HG03432 (cell line): ENCODE measurements at regions not wholly inside any gene's neighbourhood (a gene's known extent, or its start where the extent isn't known, plus 50 kb on each side); places are given as distances from the start of the nearest gene placed in this dataset.

ENCODE experiments used
- ATAC-seq: cut with Tn5 transposase; IDR thresholded peaks from one replicate; pipeline ENCODE4 v1.9.1; 2021; ENCODE audit warnings: mild to moderate bottlenecking, moderate library complexity; ENCODE audit not compliant: unreplicated experiment

GRCh38 chr4:149136951-149137620, 678.6 kb downstream of the IQCM start:
- ATAC-seq, result no peak

- no peak for ATAC-seq
Observed at GRCh38 chr4:149135062-149135461, 680.6 kb downstream of the IQCM start.

GRCh38 chr4:149121023-149121404, 678.8 kb upstream of the NR3C2 start:
- no peak for ATAC-seq

- ATAC-seq, result no peak
Observed at GRCh38 chr4:149120331-149121022, 678.3 kb upstream of the NR3C2 start.

GRCh38 chr4:149116806-149117205, 674.6 kb upstream of the NR3C2 start:
- no peak for ATAC-seq

- ATAC-seq, result no peak
Observed at GRCh38 chr4:149113804-149114430, 671.7 kb upstream of the NR3C2 start.

- ATAC-seq, result no peak
Observed at GRCh38 chr4:149112109-149112508, 669.9 kb upstream of the NR3C2 start.

- ATAC-seq, result no peak
Observed at GRCh38 chr4:149110481-149110880, 668.3 kb upstream of the NR3C2 start.

GRCh38 chr4:149108626-149109025, 666.4 kb upstream of the NR3C2 start:
- ATAC-seq, result no peak

- no peak for ATAC-seq
Observed at GRCh38 chr4:149102765-149103164, 660.6 kb upstream of the NR3C2 start.

GRCh38 chr4:149101649-149102048, 659.4 kb upstream of the NR3C2 start:
- ATAC-seq, result no peak

- no peak for ATAC-seq
Observed at GRCh38 chr4:149095811-149096210, 653.6 kb upstream of the NR3C2 start.

- ATAC-seq, result no peak
Observed at GRCh38 chr4:149095001-149095400, 652.8 kb upstream of the NR3C2 start.

GRCh38 chr4:149084144-149084543, 641.9 kb upstream of the NR3C2 start:
- ATAC-seq, result no peak

- ATAC-seq, result no peak
Observed at GRCh38 chr4:149077181-149077580, 635.0 kb upstream of the NR3C2 start.

- no peak for ATAC-seq
Observed at GRCh38 chr4:149076401-149076800, 634.2 kb upstream of the NR3C2 start.

- ATAC-seq, result no peak
Observed at GRCh38 chr4:149072384-149072783, 630.2 kb upstream of the NR3C2 start.

GRCh38 chr4:149065753-149066152, 623.5 kb upstream of the NR3C2 start:
- ATAC-seq, result no peak

- ATAC-seq, result no peak
Observed at GRCh38 chr4:149062997-149063396, 620.8 kb upstream of the NR3C2 start.

GRCh38 chr4:149057594-149057993, 615.4 kb upstream of the NR3C2 start:
- no peak for ATAC-seq

GRCh38 chr4:149056615-149057014, 614.4 kb upstream of the NR3C2 start:
- ATAC-seq, result no peak

- ATAC-seq, result no peak
Observed at GRCh38 chr4:149055624-149056023, 613.4 kb upstream of the NR3C2 start.
